ENCODE measurements at regions not wholly inside any gene's neighbourhood (a gene's known extent, or its start where the extent isn't known, plus 50 kb on each side); places are given as distances from the start of the nearest gene placed in this dataset.

DNA sequence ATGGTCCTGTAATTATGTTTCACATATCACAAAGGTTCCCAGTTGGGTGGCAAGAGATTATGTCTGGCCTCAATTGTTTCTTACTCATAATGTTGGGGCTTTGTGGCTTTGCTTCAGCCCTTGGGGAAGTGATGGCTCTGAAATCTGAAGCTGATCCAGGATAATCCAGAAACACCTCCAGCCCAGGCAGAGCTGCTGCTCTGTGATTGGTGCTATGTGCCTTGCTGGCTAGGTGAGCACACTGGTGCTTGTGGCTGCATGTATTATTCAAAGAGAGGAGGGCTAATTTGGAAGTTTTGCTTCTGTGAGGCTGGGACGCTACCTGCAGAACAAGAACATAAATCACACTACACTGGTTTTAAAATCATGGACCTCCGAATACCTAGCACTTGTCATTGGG is 346.6 kb upstream of the MGMT start:
- H3K4me3 ChIP-seq (ENCODE audit: low read length), result no peak overlapping the region
- DNase-seq (ENCODE audit: low read depth), result no peak
- TF ChIP-seq, protein P1, sequence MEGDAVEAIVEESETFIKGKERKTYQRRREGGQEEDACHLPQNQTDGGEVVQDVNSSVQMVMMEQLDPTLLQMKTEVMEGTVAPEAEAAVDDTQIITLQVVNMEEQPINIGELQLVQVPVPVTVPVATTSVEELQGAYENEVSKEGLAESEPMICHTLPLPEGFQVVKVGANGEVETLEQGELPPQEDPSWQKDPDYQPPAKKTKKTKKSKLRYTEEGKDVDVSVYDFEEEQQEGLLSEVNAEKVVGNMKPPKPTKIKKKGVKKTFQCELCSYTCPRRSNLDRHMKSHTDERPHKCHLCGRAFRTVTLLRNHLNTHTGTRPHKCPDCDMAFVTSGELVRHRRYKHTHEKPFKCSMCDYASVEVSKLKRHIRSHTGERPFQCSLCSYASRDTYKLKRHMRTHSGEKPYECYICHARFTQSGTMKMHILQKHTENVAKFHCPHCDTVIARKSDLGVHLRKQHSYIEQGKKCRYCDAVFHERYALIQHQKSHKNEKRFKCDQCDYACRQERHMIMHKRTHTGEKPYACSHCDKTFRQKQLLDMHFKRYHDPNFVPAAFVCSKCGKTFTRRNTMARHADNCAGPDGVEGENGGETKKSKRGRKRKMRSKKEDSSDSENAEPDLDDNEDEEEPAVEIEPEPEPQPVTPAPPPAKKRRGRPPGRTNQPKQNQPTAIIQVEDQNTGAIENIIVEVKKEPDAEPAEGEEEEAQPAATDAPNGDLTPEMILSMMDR (IDR thresholded peaks at IDR 0.05; ENCODE audit: insufficient read depth, low read depth, low read length, missing control alignments), result no peak

DNA sequence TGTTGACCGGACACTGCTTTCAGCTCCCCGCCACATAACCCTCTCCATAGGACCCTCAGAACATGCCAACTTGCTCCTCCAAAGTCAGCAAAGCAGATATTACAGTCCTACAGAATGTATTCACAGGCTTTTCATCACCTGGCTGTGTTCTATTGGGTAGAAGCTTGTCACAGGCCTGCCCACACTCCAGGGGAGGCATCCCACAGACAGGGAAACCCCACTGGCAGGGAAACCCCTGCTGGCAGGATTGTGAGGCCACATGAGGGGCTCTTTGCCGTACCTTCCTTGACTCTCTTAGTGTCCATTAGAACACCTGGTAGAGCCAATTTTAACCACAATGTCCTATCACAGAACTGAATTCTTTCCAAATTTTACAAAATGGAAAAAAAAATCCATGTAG is 344.2 kb upstream of the MGMT start:
- DNase-seq (ENCODE audit: low read depth), result no peak
- TF ChIP-seq, protein P1 (IDR thresholded peaks at IDR 0.05; ENCODE audit: insufficient read depth, low read depth, low read length, missing control alignments), result no peak
- no peak overlapping the region for H3K4me3 ChIP-seq (ENCODE audit: low read length)

DNA sequence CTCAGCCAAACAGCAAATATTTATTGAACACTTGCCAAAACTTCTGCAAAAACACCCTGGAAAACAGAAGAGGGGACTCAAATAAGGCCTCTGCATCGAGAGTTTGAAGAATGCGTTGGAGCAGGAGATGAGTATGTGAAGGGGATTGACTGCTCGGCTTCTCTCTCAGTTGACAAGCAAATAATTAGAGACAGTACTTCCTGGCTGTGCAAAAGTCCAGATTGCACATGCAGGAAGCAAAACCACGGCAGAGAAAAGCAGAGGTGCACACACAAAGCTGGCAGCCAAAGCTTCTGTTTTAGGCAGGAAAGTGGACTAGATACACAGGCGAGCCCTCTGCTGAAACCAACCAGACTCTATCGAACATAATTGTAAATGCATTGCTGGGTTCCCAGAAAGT is 343.6 kb upstream of the MGMT start:
- DNase-seq (ENCODE audit: low read depth), result no peak
- H3K4me3 ChIP-seq (ENCODE audit: low read length), result no peak overlapping the region
- TF ChIP-seq, protein P1 (IDR thresholded peaks at IDR 0.05; ENCODE audit: insufficient read depth, low read depth, low read length, missing control alignments), result no peak

DNA sequence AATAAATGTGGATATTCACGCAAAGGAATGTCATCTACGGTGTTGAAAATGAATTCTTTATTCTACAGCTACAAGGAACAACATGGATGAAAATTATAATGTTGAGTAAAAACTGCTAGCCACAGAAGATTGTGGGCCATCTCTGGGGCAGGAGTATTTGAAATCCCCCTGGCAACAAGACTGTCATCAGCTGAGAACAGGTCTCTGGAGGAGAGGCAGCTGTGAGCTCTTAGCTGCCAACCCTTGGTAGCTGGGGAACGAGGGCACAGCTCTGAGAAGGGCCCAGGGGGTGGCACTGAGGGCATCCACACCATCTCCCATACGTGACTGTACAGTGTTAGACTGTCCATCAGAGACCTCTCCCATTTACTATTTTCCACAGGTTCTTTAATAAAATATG is 340.1 kb upstream of the MGMT start:
- TF ChIP-seq, protein P1 (IDR thresholded peaks at IDR 0.05; ENCODE audit: insufficient read depth, low read depth, low read length, missing control alignments), result no peak
- DNase-seq (ENCODE audit: low read depth), result no peak
- no peak overlapping the region for H3K4me3 ChIP-seq (ENCODE audit: low read length)

DNA sequence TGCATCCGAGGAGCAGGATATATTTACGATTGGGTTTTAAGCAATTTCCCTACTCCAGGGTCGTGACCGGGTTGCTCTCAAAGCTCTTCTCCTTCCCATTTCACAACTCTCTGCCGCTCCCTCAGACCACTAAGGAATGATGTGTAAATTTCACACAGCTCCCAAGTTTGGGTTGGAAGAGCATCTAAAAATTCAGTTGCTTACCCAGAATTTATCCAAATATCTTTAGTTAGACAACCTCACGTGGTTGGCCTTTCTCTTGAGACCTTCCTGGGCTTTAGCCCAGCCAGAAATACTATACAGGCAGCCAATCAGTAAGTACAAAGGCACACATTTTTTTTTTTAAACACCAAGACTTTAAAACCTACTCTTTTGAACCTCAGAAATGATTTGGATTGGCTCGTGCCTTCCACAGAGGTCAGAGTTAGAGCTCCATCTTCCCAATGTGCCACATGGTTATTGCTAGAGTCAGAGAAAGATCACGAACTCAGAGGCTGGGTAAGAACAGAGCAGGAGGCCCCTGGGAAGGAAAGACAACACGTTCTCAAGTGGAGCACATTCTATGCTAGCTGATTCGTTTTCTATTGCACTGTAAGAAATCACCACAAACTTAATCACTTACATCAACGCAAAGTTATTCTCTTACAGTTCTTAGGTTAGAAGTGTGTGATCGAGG is 335.4 kb upstream of the MGMT start:
- no peak overlapping the region for H3K4me3 ChIP-seq (ENCODE audit: low read length)
- TF ChIP-seq, protein P1 (IDR thresholded peaks at IDR 0.05; ENCODE audit: insufficient read depth, low read depth, low read length, missing control alignments), result no peak
- no peak for DNase-seq (ENCODE audit: low read depth)

DNA sequence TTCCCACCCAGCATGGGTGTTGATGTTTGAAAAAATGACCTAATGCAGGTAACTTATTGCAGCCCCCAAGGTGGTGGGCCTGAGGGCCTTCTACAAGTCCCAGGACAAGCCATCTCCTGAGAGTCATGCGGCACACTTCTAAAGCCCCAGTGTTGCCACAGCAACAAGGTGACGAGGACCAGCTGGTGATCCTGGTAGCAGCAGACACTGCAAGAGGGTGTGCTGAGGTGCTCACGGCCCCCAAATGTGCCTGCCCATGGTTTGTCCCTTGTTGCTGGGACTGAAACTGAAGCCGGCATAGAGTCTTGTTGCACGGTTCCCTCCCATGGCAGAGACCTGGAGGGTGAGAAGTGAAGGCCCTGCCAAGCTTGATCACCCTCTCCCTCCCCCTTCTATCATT is 333.2 kb upstream of the MGMT start:
- TF ChIP-seq, protein P1 (IDR thresholded peaks at IDR 0.05; ENCODE audit: insufficient read depth, low read depth, low read length, missing control alignments), result no peak
- no peak overlapping the region for H3K4me3 ChIP-seq (ENCODE audit: low read length)
- DNase-seq (ENCODE audit: low read depth), result no peak

DNA sequence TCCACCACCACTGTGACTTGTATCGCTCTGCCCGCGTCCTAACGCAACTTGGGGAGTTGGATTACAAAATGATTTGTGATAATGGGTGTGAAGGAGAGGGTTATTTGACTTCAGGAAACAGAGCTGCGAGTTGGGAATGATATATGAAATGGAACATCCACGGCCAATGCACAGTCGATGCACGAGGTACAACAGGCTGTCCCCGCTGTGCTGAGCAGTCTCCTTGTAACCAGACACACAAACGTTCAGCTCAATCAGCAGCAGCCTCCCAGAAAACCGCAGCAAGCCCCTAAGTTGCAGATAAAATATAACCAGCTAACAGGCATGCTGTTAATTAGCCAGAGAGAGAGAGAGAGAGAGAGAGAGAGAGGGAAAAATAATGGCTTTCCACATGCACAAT is 332.7 kb upstream of the MGMT start:
- TF ChIP-seq, protein P1 (IDR thresholded peaks at IDR 0.05; ENCODE audit: insufficient read depth, low read depth, low read length, missing control alignments), result no peak
- DNase-seq (ENCODE audit: low read depth), result no peak
- H3K4me3 ChIP-seq (ENCODE audit: low read length), result no peak overlapping the region

Measured in epithelial cell of esophagus (primary cell).